HK-2 (cell line): ENCODE measurements at regions not wholly inside any gene's neighbourhood (a gene's known extent, or its start where the extent isn't known, plus 50 kb on each side); places are given as distances from the start of the nearest gene placed in this dataset.

Experiments
- DNase-seq: peaks from one replicate; pipeline ENCODE4 v3.0.0-alpha.2; 2018; ENCODE audit not compliant: unreplicated experiment

DNA sequence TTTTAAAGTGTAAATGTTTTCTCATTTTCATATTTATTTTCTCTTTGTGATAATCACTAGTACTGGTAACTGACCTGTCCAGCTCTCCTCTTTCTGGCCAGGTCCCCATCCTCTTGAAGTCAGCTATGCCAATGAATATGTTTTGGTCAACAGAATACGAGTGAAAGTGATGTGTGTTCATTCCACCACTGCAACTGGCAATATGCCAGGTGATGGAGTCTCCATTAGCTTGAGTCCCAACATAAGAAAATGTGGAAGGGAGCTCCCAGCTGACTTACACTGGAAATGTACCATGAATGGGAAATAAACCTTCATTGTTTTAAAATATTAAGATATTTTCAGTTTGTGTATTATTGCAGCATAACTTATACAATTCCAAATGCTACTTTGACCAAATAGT lies 75.8 kb downstream of the CCDC34 start:
- no peak for DNase-seq

DNA sequence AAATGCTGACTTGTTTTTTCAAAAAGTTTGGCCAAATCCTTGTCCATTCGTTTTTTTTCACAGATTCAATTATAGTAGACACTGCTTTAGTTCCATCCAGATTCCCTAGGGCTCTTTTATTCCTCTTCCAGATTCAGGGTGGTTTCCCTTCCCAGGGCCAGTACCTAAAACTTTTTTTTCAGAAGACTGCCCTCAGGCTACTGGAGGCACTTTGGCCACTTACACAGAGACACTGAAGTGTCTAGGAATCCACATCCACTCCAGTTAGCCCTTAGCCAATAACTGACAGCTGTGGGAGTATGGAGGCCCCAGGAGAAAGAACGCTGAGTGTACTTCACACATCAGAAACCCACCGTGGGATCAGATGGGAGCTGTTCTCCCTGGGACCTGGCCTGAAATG lies 77.3 kb downstream of the CCDC34 start:
- no peak for DNase-seq

- no peak for DNase-seq
Observed at GRCh38 chr11:27282806-27283205, 80.2 kb downstream of the CCDC34 start.

DNA sequence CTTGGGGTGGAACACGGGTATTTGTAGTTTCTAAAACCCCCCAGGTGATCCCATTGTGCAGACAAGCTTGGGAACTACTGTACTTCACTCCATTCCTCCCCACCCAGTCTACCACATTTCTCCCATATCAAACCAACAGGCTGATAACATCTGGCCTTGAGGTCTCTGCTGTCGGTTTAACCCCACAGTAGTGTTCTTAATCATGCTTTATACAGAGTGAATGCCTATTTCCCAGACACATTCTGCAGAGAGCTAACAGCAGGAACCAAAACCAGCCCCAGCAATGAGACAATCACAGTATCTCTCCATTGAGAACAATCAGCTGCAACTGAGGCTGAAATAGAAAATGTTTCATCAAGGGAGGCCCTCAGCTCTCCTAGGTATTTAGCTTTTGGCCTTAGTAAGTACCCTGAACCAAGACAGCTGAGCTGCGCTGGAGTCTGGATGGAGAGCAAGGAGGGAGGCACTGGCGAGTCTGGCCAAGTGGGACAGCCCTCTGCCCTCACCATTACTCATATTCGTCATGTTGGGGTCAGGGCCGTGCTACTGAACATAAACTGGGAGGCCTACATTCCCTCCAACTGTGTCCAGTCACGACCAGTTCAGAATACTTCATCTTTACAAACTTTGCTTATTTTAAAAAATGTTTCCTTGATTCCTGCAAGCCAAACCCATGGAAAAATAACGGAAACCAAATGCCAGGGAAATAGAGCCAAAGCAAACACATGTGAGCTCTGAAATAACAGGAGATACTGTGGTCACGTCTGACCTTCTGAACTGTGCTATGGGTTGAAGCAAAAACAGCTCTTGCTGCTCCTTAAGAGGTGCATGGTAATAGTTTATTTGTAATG lies 81.0 kb downstream of the CCDC34 start:
- DNase-seq: no peak

GRCh38 chr11:27281276-27281675 lies 81.7 kb downstream of the CCDC34 start:
- no peak for DNase-seq

DNA sequence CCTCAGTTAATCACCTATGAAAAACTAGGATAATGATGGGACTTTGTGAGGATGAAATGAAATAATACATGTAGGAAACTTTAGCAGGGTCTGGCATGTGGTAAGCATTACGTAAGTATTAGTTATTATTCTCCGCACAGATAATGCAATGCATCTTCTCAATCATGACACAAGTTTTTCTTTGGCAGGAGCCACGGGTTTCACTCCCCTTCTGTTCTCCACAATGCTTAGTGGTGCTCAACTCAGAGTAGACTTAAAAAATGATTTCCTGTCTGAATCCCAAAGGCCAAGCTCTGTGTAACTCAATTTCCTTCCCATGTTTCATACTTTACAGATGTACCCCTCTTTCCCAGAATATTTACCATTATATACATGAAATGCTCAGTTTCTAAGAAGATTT lies 82.9 kb downstream of the CCDC34 start:
- no peak for DNase-seq

DNA sequence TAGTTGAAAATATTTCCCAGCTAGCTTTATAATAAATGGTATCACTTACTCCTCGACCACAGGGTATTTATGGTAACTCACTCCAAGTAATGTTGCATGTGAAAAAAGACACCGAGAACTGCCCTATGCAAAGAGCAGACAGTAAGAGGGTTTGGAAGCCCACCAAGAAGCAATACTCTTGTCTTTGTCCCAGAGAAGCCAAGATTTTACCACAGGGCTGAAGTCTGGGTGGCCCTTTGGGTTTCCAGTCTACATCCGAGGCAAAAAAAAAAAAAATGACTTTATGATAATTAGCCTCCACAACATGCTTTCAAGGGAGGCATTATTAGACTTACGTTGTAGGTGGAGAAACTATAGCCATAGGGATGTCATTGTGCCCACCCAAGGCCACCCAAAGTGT lies 83.6 kb downstream of the CCDC34 start:
- no peak for DNase-seq

GRCh38 chr11:27277843-27278242 lies 85.2 kb downstream of the CCDC34 start:
- no peak for DNase-seq

DNA sequence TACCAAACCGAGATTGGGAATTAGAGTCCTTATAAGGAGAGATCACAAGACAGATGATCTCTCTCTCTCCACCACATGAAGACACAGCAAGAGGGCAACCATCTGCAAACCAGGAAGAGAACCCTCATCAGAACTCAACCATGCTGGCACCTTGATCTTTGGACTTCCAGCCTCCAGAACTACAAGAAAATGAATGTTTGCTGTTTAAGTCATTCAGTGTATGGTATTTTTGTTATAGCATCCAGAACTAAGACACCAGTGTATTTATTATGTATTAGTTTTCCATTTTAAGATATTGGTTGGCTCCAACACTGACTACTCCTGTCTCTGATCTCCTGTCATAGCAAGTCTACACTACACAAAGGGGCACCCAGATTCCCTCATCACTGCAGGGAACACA lies 86.9 kb downstream of the CCDC34 start:
- DNase-seq: no peak

GRCh38 chr11:27274854-27275395 lies 88.1 kb downstream of the CCDC34 start:
- no peak for DNase-seq

GRCh38 chr11:27266125-27266524 lies 96.9 kb downstream of the CCDC34 start:
- no peak for DNase-seq

- DNase-seq: no peak
Observed at GRCh38 chr11:27263986-27264385, 99.0 kb downstream of the CCDC34 start.

DNA sequence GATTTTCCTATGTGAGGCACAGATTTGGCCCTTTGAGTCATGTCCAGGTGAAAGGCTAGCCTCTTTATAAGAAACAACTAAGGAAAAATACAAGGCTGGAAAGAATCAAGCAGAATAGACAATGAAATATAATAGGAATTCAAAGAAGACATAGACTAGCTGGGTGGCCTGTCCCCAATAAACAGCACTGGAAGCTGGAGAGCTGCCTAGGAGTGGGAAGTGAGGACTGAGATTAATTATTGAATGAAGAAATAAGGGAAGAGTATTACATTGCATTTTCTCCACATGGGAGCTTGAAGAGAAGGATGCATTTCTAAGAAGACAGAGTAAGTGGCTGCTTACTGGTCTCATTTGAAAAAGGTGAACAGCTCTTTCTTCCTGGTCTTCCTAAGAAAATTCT lies 100.0 kb downstream of the CCDC34 start:
- DNase-seq: no peak

DNA sequence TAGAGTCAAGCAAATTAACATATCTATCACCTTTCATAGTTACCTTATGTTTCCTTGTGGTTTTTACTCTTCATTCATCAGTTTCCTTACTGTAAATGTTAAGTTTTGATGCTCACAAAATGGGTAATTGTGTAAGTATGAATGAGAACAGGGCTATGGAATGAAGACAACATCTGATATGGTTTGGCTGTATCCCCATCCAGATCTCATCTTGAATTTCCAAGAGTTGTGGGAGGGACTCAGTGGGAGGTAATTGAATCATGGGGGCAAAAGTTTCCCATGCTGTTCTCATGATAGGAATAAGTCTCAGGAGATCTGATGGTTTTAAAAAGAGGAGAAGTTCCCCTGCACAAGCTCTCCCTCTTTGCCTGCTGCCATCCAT lies 107.6 kb downstream of the CCDC34 start:
- no peak for DNase-seq

DNA sequence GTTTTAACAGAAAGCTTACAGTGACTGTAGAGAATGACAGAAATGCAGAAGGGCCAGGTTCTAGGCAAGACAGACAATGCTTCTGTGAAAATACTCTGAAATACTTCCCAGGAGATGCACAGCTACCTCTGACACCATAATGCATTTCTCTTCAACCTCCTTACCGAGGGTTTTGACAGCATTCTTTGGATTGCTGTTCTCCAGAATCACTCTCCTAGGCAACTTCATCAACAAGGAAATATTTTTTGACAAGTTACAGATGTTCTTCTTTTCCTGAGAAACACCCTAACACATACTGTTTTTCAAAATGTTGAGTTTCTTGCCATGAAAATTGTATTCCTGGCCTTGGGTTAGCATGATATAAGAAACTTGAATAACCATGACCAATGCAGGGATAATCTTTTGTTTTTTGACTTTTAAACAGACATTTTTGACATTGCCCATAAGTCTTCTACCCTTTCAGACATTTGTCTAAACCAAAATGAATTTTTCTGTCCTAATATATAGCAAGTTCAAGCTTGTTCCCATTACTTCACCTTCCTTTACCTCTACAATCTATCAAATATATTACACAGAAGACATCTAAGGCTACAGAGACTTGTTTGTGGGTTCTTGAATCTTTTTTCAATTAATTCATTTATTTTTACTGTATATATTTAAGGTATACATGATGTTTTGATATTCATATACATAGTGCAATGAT lies 108.1 kb downstream of the CCDC34 start:
- no peak for DNase-seq

- no peak for DNase-seq
Observed at GRCh38 chr11:27253224-27253623, 109.8 kb downstream of the CCDC34 start.

DNA sequence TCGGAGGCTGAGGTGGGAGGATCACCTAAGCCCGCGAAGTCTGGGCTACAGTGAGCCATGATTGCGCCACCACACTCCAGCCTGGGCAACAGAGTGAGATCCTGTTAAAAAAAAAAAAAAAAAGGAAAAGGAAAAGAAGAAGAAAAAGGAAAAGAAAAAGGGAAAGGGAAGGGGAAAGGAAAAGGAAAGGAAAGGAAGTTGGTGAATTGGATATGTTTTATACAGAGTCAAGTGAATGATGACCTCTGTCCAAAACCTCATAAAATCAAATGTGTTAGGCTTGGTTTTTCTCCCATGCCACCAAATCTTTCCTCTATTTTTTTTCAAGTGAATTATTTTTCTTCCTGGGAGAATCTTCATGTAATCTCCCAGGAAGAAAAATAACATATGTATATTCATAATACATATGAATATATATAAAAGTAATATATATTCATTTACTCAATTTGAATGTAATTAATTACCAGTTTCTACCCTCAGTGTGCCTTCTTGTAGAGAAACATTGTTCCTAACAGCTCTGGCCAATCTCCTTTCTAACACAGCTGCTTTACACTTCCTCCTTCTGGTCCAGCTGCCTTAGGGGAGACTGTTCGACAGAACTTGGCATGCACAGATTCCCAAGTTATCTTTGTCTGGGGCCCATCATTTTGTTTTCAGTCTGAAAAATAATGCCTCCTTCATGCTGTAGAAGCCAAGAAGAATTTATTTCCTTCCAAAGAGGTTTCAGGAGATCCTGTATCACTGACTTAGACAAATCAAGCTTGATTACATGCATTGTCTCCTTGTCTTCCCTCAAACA lies 111.9 kb downstream of the CCDC34 start:
- no peak for DNase-seq

- no peak for DNase-seq
Observed at GRCh38 chr11:27248576-27249509, 114.2 kb downstream of the CCDC34 start.

DNA sequence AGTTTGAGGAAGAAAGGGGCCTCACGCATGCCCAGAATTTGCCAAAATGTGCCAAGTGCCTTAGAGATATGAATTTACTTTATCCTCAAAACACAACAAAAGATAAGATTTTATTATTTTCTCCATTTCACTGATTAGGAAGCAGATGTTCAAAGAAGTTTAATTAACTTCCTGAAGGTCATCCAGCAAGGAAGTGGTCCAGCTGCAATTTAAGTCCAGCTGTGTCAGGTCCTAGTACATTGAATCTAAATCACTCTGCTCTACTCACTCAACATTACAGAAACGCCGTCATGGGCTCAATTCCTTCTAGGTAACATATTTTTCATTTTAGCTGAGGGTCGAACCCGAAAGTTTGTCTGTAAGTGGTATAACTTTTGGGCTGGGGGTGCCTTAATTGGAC lies 115.4 kb downstream of the CCDC34 start:
- DNase-seq: no peak

- DNase-seq: no peak
Observed at GRCh38 chr11:27246925-27247324, 116.1 kb downstream of the CCDC34 start.

GRCh38 chr11:27244900-27245299 lies 118.1 kb downstream of the CCDC34 start:
- DNase-seq: no peak
